GM18517 (cell line): ENCODE measurements at regions not wholly inside any gene's neighbourhood (a gene's known extent, or its start where the extent isn't known, plus 50 kb on each side); places are given as distances from the start of the nearest gene placed in this dataset.
"Not testable (repeated sequence)": the region's sequence is repeated elsewhere in the genome, so short reads cannot be mapped to it uniquely, and the experiment has no call there.

Experiments
- ATAC-seq: cut with Tn5 transposase; IDR thresholded peaks from one replicate; pipeline ENCODE4 v1.9.1; 2021; ENCODE audit warnings: mild to moderate bottlenecking, moderate library complexity; ENCODE audit not compliant: unreplicated experiment

- no peak for ATAC-seq
These were observed 90.6 kb upstream of the MAP3K7 start for GRCh38 chr6:90677440-90677839.

- no peak for ATAC-seq
These were observed 89.8 kb upstream of the MAP3K7 start for GRCh38 chr6:90676516-90677300.

- ATAC-seq: not testable (repeated sequence)
These were observed 88.2 kb upstream of the MAP3K7 start for GRCh38 chr6:90675107-90675506.

DNA sequence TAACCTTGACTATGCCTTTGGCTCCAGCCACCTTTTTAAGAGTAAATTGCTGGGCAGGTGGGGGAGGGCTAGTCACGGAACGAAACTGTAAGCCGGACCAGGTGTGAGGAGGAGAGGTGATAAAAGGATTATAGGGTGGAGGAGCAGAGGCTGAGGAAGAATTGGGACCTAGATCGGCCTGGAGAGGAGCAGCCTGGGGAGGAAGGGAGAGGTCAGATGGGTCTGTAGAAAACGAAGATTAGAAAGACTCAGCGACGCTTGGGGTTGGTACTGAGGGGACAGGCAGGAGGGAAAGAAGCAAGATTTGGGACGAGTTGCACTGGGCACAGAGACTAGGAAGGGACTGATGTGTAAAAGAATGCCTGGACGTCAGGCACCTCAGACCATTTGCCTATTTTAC is 87.2 kb upstream of the MAP3K7 start:
- ATAC-seq: not testable (repeated sequence)

DNA sequence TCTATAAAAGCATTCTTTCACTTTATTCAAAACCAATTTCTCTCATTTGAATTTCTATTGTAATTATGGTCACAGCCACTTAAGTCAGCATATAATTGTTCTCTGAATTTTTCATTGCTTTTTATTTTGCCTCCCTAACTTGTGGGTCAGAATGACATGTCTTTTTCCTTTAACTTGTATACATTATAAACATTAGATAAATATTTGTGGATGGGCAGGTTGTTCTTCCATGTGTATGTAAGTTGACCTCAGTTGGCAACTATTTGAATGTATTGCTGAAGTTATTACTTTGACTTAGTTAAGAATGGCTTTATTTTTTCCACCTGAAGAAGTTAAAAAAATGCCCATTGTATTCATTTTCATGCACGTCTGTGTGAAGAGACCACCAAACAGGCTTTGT is 83.0 kb upstream of the MAP3K7 start:
- ATAC-seq: no peak

GRCh38 chr6:90669420-90669819 is 82.5 kb upstream of the MAP3K7 start:
- no peak for ATAC-seq

- no peak for ATAC-seq
These were observed 81.3 kb upstream of the MAP3K7 start for GRCh38 chr6:90668141-90668540.

- ATAC-seq: no peak
These were observed 77.0 kb upstream of the MAP3K7 start for GRCh38 chr6:90663873-90664272.

GRCh38 chr6:90663106-90663505 is 76.2 kb upstream of the MAP3K7 start:
- ATAC-seq: no peak

DNA sequence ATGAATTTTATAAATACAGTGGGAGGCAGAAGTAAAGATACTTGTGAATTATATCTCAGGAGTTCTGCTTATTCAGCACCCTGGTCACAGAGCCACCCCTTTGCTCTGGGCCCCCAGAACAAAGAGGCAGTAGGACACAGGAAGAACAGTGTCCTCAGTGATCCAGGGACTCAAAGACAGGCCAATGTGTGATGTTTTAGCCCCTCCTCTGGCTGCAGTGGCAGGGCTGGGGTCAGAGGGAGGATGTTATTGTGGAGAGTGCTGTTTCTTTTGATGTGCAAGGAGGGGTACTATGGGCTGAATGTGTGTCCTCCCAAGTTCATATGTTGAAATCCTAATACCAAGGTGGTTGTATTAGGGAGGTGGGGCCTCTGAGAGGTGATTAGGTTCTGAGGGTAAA is 74.1 kb upstream of the MAP3K7 start:
- ATAC-seq: no peak

GRCh38 chr6:90658497-90658896 is 71.6 kb upstream of the MAP3K7 start:
- no peak for ATAC-seq

GRCh38 chr6:90656325-90656724 is 69.5 kb upstream of the MAP3K7 start:
- no peak for ATAC-seq

- no peak for ATAC-seq
These were observed 67.9 kb upstream of the MAP3K7 start for GRCh38 chr6:90654806-90655205.

DNA sequence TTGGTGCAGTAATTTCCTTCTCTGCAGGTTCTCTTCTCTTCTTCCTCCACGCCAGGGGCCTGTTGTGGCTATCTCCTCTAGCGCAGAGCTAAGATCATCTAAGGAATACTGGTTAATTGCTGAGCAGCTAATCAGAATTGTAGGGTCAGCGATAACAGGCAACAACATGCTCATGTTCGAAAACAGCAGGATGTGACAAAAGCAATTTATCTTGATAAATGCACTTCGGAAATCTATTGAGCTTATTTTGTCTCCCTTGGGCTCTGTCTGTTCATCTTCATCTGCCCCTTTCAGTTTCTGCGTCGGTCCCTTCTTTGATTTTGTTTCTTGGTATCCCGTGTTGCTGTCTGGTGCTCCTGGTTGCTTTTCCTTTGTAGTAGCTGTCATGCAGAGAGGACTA is 67.3 kb upstream of the MAP3K7 start:
- no peak for ATAC-seq

DNA sequence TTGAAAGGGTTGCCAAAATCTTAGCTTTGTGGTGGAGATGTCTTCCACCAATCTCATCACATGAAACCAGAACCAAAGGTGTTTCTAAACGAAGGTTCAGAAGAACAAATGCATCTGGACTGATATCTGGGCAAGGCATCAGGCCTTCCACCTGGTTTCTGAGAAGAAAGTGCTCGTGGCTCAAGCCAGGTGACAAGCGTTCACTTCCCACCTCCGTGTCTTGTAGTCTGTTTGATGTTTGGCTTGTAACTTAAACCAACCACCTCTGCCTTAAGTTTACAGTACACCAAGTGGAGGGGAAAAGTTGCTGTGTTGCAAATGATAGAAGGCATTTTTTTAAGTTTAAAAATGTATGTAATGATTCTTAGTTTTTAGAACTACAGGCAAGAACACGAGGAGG is 66.9 kb upstream of the MAP3K7 start:
- no peak for ATAC-seq

GRCh38 chr6:90650041-90650940 is 63.4 kb upstream of the MAP3K7 start:
- ATAC-seq: no peak

DNA sequence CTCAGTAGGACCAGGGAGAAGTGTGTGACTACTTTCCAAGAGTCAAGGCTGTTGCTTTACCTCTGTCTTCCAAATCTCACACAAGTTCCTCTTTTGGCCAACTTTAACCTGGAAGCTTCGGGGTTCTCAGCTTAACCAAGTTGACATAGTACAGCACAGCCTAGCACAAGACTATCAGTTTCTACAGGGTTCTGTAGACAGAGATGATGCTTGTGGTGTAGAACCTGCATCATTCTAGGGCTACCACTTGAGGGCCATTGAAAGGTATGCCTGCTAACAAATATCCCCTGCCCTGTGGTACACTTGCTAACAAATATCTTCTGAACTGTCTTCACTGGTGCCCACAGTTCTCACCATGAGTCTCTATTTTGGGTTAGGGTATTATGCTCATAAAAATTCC is 62.0 kb upstream of the MAP3K7 start:
- no peak for ATAC-seq

DNA sequence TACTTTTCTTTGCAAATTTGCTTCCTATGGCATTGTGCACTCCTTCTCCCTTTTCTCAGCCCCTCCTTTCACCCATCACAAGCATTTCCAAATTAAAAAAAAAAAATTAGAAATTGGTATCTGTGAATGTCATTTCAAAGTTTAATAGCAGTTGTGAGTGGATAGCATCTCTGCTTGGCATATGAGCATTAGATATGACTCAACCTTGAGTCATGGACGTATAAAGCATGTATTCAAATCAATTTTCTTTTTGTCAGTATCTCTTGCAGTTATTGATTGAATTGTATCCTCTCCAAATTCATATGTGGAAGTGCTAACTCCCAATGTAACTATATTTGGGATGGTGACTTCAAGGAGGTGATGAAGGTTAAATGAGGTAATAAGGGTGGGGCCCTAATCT is 60.1 kb upstream of the MAP3K7 start:
- ATAC-seq: no peak

GRCh38 chr6:90645634-90646033 is 58.8 kb upstream of the MAP3K7 start:
- ATAC-seq: no peak

DNA sequence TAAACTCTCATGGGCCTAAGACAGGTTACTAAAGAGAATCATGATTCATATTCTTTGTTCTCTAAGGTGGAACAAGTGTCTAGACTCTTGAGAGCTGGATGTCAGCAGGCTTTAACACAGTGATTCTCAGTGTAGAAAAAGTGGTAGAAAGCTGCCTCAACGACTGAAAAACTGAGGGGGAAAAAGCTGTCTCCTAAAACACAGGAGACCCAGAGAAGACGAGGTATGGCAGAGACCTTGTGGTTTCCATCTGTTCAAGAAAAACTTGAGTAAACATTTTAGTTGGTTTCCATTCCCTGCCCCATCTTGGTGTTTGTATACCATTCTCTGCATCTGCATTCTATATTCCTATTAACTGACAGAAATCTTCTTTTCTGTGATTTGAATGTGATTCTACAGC is 57.6 kb upstream of the MAP3K7 start:
- no peak for ATAC-seq

DNA sequence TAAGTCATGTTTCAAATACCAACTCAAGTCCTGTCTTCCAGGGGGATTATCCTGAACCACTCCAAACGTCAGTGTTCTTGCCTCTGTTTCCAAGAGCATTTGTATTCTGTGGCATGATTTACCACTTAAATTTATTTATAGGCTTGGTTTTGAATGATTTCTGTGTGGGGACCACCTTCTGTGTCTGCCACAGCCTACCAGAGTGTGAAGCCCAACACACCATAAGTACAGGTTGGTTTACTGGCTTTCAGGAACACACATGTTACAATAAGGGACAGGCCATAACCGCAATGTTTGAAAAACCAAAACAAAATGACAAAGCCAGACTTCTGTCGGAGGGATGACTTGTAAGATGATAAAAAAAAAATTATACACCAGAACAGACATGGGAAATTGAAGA is 56.5 kb upstream of the MAP3K7 start:
- ATAC-seq: no peak

DNA sequence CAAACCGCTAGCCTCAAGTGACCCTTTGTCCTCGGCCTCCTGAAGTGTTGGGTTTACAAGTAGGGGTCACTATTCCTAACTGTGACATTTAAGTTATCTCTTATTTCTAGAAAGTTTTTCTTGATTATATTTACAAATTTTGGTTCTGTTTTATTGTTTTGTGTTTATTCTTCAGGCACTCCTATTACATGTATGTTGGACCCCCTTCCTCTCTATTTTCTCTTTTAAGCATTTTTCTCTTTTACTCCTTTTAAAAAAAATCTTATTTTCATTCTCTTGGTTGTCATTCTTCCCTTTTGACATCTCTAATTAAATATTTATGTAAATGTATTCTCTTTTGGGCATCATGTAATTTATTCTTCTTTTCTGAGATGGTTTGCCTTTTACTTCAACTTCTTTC is 50.4 kb upstream of the MAP3K7 start:
- ATAC-seq: no peak
